Cerebellar cortex (tissue), 1 donor: ENCODE measurements at regions not wholly inside any gene's neighbourhood (a gene's known extent, or its start where the extent isn't known, plus 50 kb on each side); places are given as distances from the start of the nearest gene placed in this dataset.
A peak's percentile ranks its signal among the peaks of the same experiment; 100 is the strongest.
"Not testable (repeated sequence)": the region's sequence is repeated elsewhere in the genome, so short reads cannot be mapped to it uniquely, and the experiment has no call there.

Experiments
- DNase-seq: peaks from one replicate; pipeline ENCODE4 v3.0.0-alpha.2; 2015; ENCODE audit warnings: low spot score

DNA sequence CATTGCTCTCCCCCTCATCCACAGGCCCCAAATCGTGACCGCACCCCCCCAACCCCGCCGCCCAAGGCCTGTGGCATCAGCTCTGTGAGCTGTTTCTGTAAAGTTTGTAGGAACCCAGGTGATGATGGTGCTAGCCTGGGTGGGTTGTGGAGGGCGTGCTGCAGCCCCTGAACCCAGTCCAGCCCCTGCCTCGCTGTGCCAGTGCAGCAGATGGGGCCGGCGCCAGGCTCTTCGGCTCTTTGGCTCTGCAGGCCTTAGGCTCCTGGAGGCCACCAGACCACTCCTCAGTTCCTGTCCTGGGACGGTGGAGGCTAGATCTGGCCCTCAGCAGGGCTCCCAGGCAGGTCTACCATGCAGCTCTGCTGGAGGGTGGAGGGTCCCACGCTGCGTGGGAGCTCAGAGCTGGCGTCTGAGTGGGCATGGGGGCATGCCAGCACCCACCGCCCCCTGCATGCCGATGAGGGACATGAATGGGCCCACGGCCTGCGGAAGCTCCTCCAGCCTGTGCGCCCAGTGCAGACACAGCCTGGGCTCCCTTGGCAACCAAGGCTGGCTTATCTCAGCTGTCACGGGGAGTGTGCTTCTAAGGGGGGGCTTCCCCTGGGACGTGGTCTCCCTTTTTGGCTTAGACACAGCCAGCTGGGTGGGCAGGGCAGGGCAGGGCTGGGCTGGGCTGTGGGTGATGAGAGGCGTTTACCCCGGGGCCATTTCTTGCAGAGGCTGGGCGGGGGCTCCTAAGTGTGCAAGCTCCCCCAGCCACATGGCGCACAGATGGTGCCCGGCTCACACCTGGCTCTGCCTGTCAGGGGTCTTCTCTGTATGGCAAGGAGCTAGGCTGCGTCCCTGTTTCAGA, 1187.6 kb downstream of the BRD1 start:
- no peak for DNase-seq

GRCh38 chr22:48639021-48639795, 1188.5 kb downstream of the BRD1 start:
- DNase-seq, result no peak

DNA sequence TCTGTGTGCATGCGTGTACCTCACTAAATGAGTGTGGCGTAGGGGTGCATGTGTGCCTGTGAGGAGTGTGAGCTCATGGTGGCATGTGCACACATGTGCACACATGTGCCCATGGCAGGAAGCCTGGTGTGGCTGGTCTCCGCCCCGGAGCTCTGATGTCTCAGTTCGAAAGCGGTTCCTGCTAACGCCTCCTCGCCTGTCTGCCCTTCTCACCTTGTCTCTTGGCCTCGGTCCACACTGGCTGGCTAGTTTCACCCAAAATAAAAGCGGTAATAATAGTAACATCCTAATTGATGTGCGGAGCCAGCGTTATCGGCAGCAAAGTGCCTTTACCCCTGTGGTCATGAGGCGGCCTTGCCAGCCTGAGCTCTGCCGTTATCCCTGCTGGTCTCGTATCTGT, 1190.4 kb downstream of the BRD1 start:
- DNase-seq, result no peak

DNA sequence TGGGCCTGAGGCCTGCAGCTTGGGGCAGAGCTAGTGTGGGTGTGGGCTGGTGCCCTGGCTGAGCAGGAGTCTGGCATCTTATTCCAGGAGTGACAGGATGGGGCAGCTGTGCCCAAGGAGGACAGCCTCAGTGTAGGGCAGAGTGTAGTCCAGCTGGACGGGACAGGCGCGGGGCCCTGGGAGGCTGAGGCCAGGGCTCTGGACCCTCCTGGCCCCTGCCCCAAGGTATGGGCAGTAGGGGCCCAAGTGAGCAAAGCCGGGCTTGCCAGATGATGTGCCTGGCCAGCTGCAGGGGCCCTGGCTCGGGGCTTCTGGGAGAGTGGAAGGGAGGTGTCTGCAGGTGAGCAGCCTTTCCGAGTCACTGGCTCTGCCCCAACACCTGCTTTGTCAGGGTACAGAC, 1190.9 kb downstream of the BRD1 start:
- DNase-seq, result no peak

DNA sequence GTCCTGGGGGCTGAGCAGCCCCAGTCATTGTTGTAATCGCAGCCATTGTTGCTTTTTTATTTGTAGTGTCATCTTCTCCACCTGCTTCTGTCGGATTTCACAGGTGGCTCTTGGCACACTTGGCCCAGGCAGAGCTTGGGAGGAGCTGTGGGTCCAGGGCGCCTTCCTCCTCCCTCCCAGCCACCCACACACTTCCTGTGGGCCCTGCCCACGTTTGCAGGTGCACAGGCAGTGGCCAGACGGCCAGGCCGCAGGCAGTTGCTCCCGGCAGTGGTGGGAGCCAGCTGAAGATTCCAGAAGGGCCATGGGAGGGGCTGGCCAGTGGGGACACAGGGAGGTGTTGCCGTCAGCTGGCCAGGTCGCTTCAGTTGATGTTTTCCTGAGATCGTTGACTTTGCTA, 1191.9 kb downstream of the BRD1 start:
- DNase-seq, result no peak

DNA sequence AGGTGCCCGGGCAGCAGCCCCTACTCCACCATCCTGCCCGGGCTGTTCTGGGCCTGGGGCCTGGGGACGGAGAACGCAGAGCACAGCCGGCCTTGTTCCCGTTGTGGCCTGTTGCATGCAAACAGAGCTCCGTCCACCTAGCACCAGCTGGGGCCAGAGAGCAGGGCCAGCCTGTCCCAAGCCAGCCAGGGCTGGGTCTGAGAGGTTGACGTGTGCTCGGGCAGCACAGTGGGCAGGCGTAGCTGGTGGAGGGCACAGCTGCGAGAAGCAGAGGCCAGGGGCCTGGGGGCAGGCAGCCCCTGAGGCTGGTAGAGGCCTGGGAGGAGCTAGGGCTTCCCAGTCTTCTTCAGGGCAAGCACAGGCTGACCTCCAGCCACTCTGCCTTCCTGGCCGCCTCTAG, 1192.6 kb downstream of the BRD1 start:
- no peak for DNase-seq

DNA sequence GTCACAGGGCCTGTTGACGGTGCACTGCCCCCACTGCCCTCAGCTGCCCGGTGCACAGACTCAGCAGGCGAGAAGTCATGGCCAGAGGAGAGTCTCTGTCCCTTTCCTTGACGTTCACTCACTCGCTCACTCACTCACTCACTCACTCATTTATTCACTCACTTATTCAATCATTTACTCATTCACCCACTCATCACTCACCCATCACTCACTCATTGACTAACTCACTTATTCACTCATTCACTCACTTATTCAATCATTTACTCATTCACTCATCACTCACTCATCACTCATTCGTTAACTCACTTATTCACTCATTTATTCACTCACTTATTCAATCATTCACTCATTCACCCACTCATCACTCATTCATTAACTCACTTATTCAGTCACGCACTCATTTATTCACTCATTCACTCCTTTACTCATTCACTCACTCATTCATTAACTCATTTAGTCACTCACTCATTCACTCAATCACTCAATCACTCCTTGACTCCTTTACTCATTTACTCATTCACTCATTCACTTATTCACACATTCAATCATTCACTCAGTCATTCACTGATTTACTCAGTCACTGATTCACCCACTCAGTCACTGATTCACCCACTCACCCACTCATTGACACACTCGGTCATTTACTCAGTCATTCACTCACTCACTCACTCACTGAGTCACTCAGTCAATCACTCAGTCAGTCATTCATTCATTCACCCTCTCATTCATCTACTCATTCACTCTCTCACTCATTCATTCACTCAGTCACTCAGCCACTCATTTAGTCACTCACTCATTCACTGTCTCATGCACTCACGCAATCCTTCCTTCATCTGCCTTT, 1193.5 kb downstream of the BRD1 start:
- DNase-seq, result no peak

DNA sequence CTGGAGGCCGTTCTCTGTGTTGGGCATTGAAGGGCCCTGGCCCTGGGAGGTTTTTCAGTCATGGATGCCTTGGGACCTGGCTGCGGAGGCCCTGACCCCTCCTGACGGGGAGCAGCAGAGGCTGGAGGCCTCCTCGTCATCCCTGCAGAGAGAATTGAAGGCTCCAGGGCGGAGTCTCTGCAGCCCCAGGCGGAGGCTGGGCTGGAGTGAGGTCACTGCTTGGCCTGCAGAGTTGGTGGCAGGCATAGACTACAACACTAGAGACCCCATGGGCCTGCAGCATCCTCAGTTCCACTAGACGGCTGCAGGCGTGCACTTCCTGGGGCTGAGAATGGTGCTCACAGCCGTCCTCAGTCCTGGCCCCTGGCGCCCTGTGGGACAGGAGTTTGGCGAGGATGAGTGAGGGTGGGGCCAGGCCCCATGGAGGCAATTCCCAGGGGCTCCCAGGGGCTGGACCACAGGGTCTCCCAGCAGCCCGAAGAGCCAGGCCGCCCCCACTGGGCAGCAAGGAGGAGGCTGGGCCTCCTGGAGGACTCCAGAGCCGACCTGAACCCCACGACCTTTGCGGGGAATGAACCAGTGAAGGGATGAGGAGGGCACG, 1194.9 kb downstream of the BRD1 start:
- no peak for DNase-seq

GRCh38 chr22:48631288-48631863, 1196.3 kb downstream of the BRD1 start:
- DNase-seq, result no peak

- DNase-seq, result no peak
Observed at GRCh38 chr22:48630848-48631247, 1196.8 kb downstream of the BRD1 start.

- DNase-seq, result peak; percentile 32
Observed at GRCh38 chr22:48630433-48630754, 1197.3 kb downstream of the BRD1 start.

- DNase-seq, result no peak
Observed at GRCh38 chr22:48629631-48630432, 1197.8 kb downstream of the BRD1 start.

GRCh38 chr22:48628891-48629543, 1198.7 kb downstream of the BRD1 start:
- DNase-seq, result no peak

- DNase-seq, result no peak
Observed at GRCh38 chr22:48627966-48628365, 1199.7 kb downstream of the BRD1 start.

GRCh38 chr22:48627203-48627602, 1200.5 kb downstream of the BRD1 start:
- DNase-seq, result no peak

DNA sequence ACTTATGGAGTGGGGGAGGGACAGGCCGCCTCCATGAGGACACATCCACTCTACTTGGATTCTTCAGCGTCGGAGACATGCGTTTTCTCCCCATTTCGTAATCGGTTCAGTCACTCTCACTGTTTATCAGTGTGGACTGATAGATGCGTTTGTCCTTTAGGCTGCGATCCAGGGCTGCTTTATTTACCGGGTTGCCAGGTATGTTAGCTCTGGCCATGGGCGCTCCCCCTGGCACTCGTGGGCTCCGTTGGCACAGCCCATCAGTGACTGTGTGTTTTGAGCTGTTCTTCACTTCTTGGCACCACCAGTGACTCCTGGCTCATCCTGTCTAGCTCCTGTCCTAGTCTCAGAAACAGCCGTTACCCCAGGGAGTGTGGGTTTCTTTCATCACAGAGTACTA, 1203.3 kb downstream of the BRD1 start:
- DNase-seq, result no peak

DNA sequence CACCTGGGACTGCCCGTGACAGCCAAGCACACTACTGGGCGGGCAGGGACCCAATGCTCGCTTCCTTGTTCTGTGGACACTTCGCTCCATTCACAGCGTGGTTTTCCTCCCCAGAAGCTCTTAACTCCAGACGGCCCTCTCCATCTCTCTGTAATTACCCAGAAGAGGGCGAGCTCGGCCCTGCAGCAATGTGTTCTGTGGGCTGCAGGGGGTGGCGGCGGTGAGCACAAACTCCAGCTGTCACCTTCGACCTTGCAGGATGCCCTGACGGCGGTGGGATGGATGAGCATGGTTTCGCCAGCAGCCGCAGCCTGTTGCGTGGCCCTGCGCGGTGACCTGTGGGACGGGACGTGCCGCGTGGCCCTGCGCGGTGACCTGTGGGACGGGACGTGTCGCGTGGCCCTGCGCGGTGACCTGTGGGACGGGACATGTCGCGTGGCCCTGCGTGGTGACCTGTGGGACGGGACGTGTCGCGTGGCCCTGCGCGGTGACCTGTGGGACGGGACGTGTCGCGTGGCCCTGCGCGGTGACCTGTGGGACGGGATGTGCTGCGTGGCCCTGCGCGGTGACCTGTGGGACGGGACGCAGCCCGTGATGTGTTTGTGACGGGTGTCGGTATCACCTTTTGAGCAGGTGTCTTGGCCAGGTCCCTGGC, 1204.7 kb downstream of the BRD1 start:
- no peak for DNase-seq

DNA sequence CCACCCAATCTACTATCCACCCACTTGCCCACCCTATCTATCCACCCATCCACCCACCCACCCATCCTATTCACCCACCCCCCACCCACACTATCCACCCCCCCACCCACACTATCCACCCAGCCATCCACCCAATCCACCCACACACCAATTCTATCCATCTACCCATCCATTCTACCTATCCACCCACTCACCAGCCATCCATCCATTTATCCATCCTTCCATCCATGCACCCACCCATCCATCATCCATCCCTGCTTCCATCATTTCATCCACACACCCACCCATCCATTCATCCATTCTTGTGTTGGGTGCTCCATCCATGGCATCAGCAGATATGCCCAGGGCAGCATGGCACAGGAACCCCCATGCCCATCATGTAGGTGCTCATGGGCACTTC, 1206.6 kb downstream of the BRD1 start:
- no peak for DNase-seq

DNA sequence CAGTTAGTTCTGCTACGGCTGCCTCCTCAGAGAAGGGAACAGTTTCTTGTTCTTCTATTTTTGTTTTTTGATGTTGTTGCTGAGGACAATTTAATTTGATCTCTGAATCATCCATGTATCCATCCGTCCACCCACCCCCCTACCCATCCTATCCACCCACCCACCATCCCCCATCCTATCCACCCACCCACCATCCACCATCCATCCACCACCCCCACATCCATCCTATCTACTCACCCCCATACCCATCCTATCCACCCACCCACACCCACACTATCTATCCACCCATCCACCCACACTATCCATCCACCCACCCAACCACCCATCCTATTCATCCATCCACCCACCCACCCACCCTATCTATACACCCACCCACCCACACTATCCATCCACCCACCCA, 1207.2 kb downstream of the BRD1 start:
- DNase-seq, result not testable (repeated sequence)

GRCh38 chr22:48619721-48620120, 1208.0 kb downstream of the BRD1 start:
- DNase-seq, result no peak
